B cell (primary cell): ENCODE measurements at regions not wholly inside any gene's neighbourhood (a gene's known extent, or its start where the extent isn't known, plus 50 kb on each side); places are given as distances from the start of the nearest gene placed in this dataset.

Experiments
- ATAC-seq: fragments of 200-7000 bp; cut with Tn5 transposase; one replicate; pipeline ENCODE4 v1.10.0; 2021; ENCODE audit warnings: low read depth, mild to moderate bottlenecking, moderate number of reproducible peaks, moderate library complexity
- CTCF ChIA-PET: fragments of 350-600 bp; sonication (Branson Sonifier 250); formaldehyde crosslinking; loops from one replicate; lab custom pipeline; 2021; ENCODE audit warnings: antibody characterized with exemption, inconsistent platforms; lab: Charles Lee
- POLR2A ChIA-PET: fragments of 350-600 bp; sonication (Branson Sonifier 250); formaldehyde crosslinking; loops from one replicate; lab custom pipeline; 2021; ENCODE audit warnings: antibody characterized with exemption; lab: Charles Lee
- DNase-seq: peaks from one replicate; pipeline ENCODE4 v3.0.0; 2013
- H2AFZ ChIP-seq: 2 replicates; pipeline ENCODE4 v1.6.1; 2012; ENCODE audit warnings: mild to moderate bottlenecking, low read depth, low read length; ENCODE audit not compliant: insufficient read depth, poor library complexity, severe bottlenecking
- H3K27ac ChIP-seq, 2 donors: 1 replicate in 1 of 2; 2 replicates in 1 of 2; pipeline ENCODE4 v1.5.1; 2012 to 2013; ENCODE audit warnings: low read length in 2 of 2, mild to moderate bottlenecking in 2 of 2, moderate library complexity in 1 of 2
- H3K27me3 ChIP-seq, 4 experiments: fragments of 200-600 bp in 1 of 4; sonication (generic) in 1 of 4; replicated peaks in 1 of 4; 1 replicate in 2 of 4; 2 replicates in 2 of 4; pipeline versions ENCODE4 v1.6.1 to v1.7.0; 2013 to 2016; ENCODE audit warnings: low read length in 3 of 4, mild to moderate bottlenecking in 2 of 4, mixed read lengths in 1 of 4, moderate library complexity in 1 of 4; ENCODE audit not compliant: insufficient read depth in 4 of 4, control insufficient read depth in 3 of 4; ENCODE audit errors: control extremely low read depth in 1 of 4
- H3K36me3 ChIP-seq, 2 experiments: replicated peaks in 1 of 2; 1 replicate in 1 of 2; 2 replicates in 1 of 2; pipeline versions ENCODE4 v1.6.1 to v1.7.1; 2013; ENCODE audit warnings: low read length in 1 of 2; ENCODE audit not compliant: insufficient read depth in 2 of 2, control insufficient read depth in 1 of 2; ENCODE audit errors: control extremely low read depth in 1 of 2, extremely low read depth in 1 of 2
- H3K4me1 ChIP-seq, 2 donors: fragments of 200-600 bp in 1 of 2; sonication (generic) in 1 of 2; 1 replicate in 1 of 2; 2 replicates in 1 of 2; pipeline versions ENCODE4 v1.5.1 to v1.6.1; 2013 to 2017; ENCODE audit warnings: low read length in 2 of 2; ENCODE audit not compliant: control insufficient read depth in 2 of 2, insufficient read depth in 2 of 2
- H3K4me2 ChIP-seq: replicated peaks from 2 replicates; pipeline ENCODE3; 2012; ENCODE audit warnings: mild to moderate bottlenecking, low read depth, low read length; ENCODE audit not compliant: poor library complexity, severe bottlenecking
- H3K4me3 ChIP-seq, 5 experiments: fragments of 200-600 bp in 1 of 5; sonication (generic) in 1 of 5; 1 replicate in 3 of 5; 2 replicates in 2 of 5; pipeline versions ENCODE4 v1.5.1 to v1.7.0; 2011 to 2016; ENCODE audit warnings: low read length in 4 of 5, mild to moderate bottlenecking in 4 of 5, low read depth in 2 of 5, control low read depth in 1 of 5, moderate library complexity in 1 of 5; ENCODE audit not compliant: insufficient read depth in 1 of 5; ENCODE audit errors: control extremely low read depth in 1 of 5, extremely low read depth in 1 of 5
- H3K79me2 ChIP-seq: fragments of 200-600 bp; sonication (generic); one replicate; pipeline ENCODE4 v1.6.0; 2016; ENCODE audit warnings: low read length; ENCODE audit not compliant: control insufficient read depth, insufficient read depth
- H3K9ac ChIP-seq: fragments of 200-600 bp; sonication (generic); 2 replicates; pipeline ENCODE4 v1.6.1; 2017; ENCODE audit warnings: mild to moderate bottlenecking, low read length, moderate library complexity
- H3K9me3 ChIP-seq, 3 donors: one replicate each; pipeline versions ENCODE4 v1.6.1 to v1.7.1; 2013; ENCODE audit warnings: low read length in 2 of 3; ENCODE audit not compliant: control insufficient read depth in 2 of 3, insufficient read depth in 1 of 3; ENCODE audit errors: control extremely low read depth in 1 of 3
- H4K20me1 ChIP-seq: 2 replicates; pipeline ENCODE4 v1.6.0; 2012; ENCODE audit warnings: mild to moderate bottlenecking, low read length; ENCODE audit not compliant: insufficient read depth, control insufficient read depth, poor library complexity, severe bottlenecking
- H3K27ac Mint-ChIP-seq: one replicate; pipeline ENCODE4 v1.8.0; 2021; ENCODE audit warnings: mixed read lengths
- H3K27me3 Mint-ChIP-seq: one replicate; pipeline ENCODE4 v1.8.0; 2021; ENCODE audit warnings: mixed read lengths
- H3K4me1 Mint-ChIP-seq: one replicate; pipeline ENCODE4 v1.8.0; 2021; ENCODE audit warnings: mixed read lengths
- H3K4me3 Mint-ChIP-seq: one replicate; pipeline ENCODE4 v1.8.0; 2021; ENCODE audit warnings: mixed read lengths
- H3K9me3 Mint-ChIP-seq: one replicate; pipeline ENCODE4 v1.8.0; 2022; ENCODE audit warnings: mixed read lengths; ENCODE audit not compliant: insufficient read depth
- EZH2 ChIP-seq: IDR thresholded peaks from 2 replicates; pipeline ENCODE4 v1.6.1; 2012; ENCODE audit warnings: borderline replicate concordance, low read depth, mild to moderate bottlenecking, moderate library complexity, low read length; ENCODE audit not compliant: insufficient read depth, poor library complexity, severe bottlenecking
- WGBS: methylation state at CpG from one replicate; pipeline ENCODE4 v1.1.5; 2013; ENCODE audit warnings: missing lambda C conversion rate; ENCODE audit not compliant: insufficient coverage; 5-methylcytosine and 5-hydroxymethylcytosine counted together
- intact Hi-C: fragments of 100-400 bp; cut with micrococcal nuclease; formaldehyde crosslinking; loops from one replicate; pipeline ENCODE4 v1.10.0; 2022
- TF ChIP-seq, protein P1 (sequence below): fragments of 200-600 bp; IDR thresholded peaks from one replicate; pipeline ENCODE4 v1.8.0; 2022; ENCODE audit warnings: antibody characterized with exemption, mild to moderate bottlenecking

- Mint-ChIP-seq H3K9me3 (no peaks in the 10 kb centered on the region), H3K27ac (no peak overlapping the region), H3K4me3 (no peak overlapping the region), H3K27me3 (no peaks in the 10 kb centered on the region), H3K4me1 (no peaks in the 10 kb centered on the region)
- Histone ChIP-seq H3K27ac (no peak overlapping the region), H3K4me2 (no peak overlapping the region), H3K36me3 (no peaks in the 10 kb centered on the region), H3K79me2 (no peaks in the 10 kb centered on the region), H3K9me3 (no peaks in the 10 kb centered on the region), H3K4me1 (no peaks in the 10 kb centered on the region), H3K9ac (no peak overlapping the region), H3K4me3 (no peak overlapping the region), H2AFZ (no peak overlapping the region), H4K20me1 (no peaks in the 10 kb centered on the region), H3K27me3 (no peaks in the 10 kb centered on the region)
- ChIA-PET CTCF (interaction anchor here (0.5 kb wide), 1 partner anchor 35 kb away, joined by 3 read pairs; no protein-coding TSS in a partner anchor), POLR2A (no interaction called here)
- 100% methylated on average over 2 of the region's 5 CpGs for WGBS
- ATAC-seq (no peak), DNase-seq (no peak)
- intact Hi-C loops, result no loop called here
- TF ChIP-seq EZH2, result no peak
- TF ChIP-seq, protein P1, sequence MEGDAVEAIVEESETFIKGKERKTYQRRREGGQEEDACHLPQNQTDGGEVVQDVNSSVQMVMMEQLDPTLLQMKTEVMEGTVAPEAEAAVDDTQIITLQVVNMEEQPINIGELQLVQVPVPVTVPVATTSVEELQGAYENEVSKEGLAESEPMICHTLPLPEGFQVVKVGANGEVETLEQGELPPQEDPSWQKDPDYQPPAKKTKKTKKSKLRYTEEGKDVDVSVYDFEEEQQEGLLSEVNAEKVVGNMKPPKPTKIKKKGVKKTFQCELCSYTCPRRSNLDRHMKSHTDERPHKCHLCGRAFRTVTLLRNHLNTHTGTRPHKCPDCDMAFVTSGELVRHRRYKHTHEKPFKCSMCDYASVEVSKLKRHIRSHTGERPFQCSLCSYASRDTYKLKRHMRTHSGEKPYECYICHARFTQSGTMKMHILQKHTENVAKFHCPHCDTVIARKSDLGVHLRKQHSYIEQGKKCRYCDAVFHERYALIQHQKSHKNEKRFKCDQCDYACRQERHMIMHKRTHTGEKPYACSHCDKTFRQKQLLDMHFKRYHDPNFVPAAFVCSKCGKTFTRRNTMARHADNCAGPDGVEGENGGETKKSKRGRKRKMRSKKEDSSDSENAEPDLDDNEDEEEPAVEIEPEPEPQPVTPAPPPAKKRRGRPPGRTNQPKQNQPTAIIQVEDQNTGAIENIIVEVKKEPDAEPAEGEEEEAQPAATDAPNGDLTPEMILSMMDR, result no peak
Observed at GRCh38 chr13:74751739-74752138, 617.5 kb upstream of the KLF12 start.

DNA sequence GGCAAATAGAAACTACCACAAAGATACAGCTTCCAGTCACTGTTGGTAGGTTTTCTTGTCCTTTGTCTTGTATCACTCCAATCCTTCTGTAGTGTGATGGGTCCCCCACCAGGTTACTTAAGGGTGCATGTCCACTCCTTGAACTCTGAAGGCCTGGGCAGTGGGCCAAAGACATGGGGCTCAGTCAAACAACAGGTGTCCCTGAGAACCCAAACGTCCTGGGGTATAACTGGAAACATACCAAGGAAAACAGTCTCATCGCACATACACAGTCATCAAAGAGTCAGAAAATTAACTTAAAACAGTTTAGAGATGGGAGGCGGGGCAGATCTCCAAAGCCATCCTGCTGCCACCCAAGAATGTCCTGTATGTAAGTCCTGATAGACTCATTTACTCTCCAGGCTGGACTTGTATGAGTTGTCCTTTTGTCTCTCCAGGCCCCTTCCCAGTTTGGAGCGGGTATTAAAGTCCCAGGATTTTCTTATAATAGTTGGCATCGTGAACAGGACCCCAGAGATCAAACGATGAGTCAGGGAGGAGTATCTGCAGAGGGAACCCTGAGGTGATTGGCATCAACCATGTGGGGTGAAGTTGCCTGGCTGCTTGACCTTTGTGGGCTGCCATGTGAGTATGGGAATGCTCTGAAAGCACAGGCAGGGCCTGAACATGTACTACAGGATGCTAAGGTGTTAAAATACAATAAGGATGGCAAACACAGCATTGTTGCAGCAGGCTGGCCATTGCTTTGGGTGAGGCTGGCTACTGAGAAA lies 613.2 kb upstream of the KLF12 start:
- H2AFZ ChIP-seq, result no peak overlapping the region
- H3K27me3 Mint-ChIP-seq, result no peaks in the 10 kb centered on the region
- 73% methylated on average over 4 of the region's 6 CpGs for WGBS
- no peaks in the 10 kb centered on the region for H3K4me1 ChIP-seq
- no peaks in the 10 kb centered on the region for H4K20me1 ChIP-seq
- ATAC-seq (no peak), DNase-seq (no peak)
- no peaks in the 10 kb centered on the region for H3K4me1 Mint-ChIP-seq
- ChIA-PET CTCF (no interaction called here), POLR2A (no interaction called here)
- intact Hi-C loops, result no loop called here
- H3K9me3 ChIP-seq, result peaks cover 0 to 1% (median 0%) of the 10 kb centered on the region in 3 donors
- H3K27ac ChIP-seq, result no peak overlapping the region
- H3K79me2 ChIP-seq, result no peaks in the 10 kb centered on the region
- no peaks in the 10 kb centered on the region for H3K27me3 ChIP-seq
- H3K36me3 ChIP-seq, result no peaks in the 10 kb centered on the region
- no peak overlapping the region for H3K27ac Mint-ChIP-seq
- H3K4me2 ChIP-seq, result no peak overlapping the region
- no peaks in the 10 kb centered on the region for H3K9me3 Mint-ChIP-seq
- no peak overlapping the region for H3K4me3 ChIP-seq
- H3K4me3 Mint-ChIP-seq, result no peak overlapping the region
- TF ChIP-seq, protein P1, result no peak
- no peak for TF ChIP-seq EZH2
- H3K9ac ChIP-seq, result no peak overlapping the region
